ENCODE measurements at regions not wholly inside any gene's neighbourhood (a gene's known extent, or its start where the extent isn't known, plus 50 kb on each side); places are given as distances from the start of the nearest gene placed in this dataset.
A peak's percentile ranks its signal among the peaks of the same experiment; 100 is the strongest.

GRCh38 chr2:3097804-3098203 is 279.8 kb downstream of the EIPR1 start:
- peaks cover 0 to 2% (median 0%) of the 10 kb centered on the region in 4 donors for H3K27me3 ChIP-seq (ENCODE audit: control insufficient read depth in 4 of 4, insufficient read depth in 4 of 4, low read length in 3 of 4)
- DNase-seq (ENCODE audit: low spot score), result peak; percentile 33
- 90% methylated on average over 9 of the region's 9 CpGs for WGBS
- H3K36me3 ChIP-seq (ENCODE audit: control insufficient read depth in 4 of 4, insufficient read depth in 3 of 4, low read depth in 1 of 4, low read length in 3 of 4), result no peaks in the 10 kb centered on the region
- no peak overlapping the region for H3K9ac ChIP-seq (ENCODE audit: low read depth in 1 of 2, low read length in 2 of 2)
- H3K9me3 ChIP-seq (ENCODE audit: control insufficient read depth in 4 of 4, low read length in 3 of 4), result no peaks in the 10 kb centered on the region
- H3K4me1 ChIP-seq (ENCODE audit: control insufficient read depth in 4 of 4, insufficient read depth in 4 of 4, low read length in 3 of 4), result no peaks in the 10 kb centered on the region
- H3K27ac ChIP-seq (ENCODE audit: low read depth in 1 of 2, low read length in 2 of 2), result no peak overlapping the region
- TF ChIP-seq HNF4G (IDR thresholded peaks at IDR 0.05) (no peak), RXRA (IDR thresholded peaks at IDR 0.05) (no peak), SP1 (IDR thresholded peaks at IDR 0.05) (no peak), REST (IDR thresholded peaks at IDR 0.05) (no peak), ATF3 (IDR thresholded peaks at IDR 0.05) (no peak), RAD21 (IDR thresholded peaks at IDR 0.05) (no peak)
- H3K4me3 ChIP-seq (ENCODE audit: low read depth in 1 of 3, low read length in 3 of 3), result no peak overlapping the region

- no peaks in the 10 kb centered on the region for H3K9me3 ChIP-seq (ENCODE audit: control insufficient read depth in 4 of 4, low read length in 3 of 4)
- peaks cover 0 to 2% (median 0%) of the 10 kb centered on the region in 4 donors for H3K27me3 ChIP-seq (ENCODE audit: control insufficient read depth in 4 of 4, insufficient read depth in 4 of 4, low read length in 3 of 4)
- no peak for TF ChIP-seq ZBTB33 (IDR thresholded peaks at IDR 0.05)
- TF ChIP-seq HNF4G (IDR thresholded peaks at IDR 0.05), result no peak
- H3K36me3 ChIP-seq (ENCODE audit: control insufficient read depth in 4 of 4, insufficient read depth in 3 of 4, low read depth in 1 of 4, low read length in 3 of 4), result no peaks in the 10 kb centered on the region
- H3K9ac ChIP-seq (ENCODE audit: low read depth in 1 of 2, low read length in 2 of 2), result no peak overlapping the region
- no peak overlapping the region for H3K27ac ChIP-seq (ENCODE audit: low read depth in 1 of 2, low read length in 2 of 2)
- H3K4me3 ChIP-seq (ENCODE audit: low read depth in 1 of 3, low read length in 3 of 3), result no peak overlapping the region
- WGBS, result 75% methylated on average over 14 of the region's 14 CpGs
- no peaks in the 10 kb centered on the region for H3K4me1 ChIP-seq (ENCODE audit: control insufficient read depth in 4 of 4, insufficient read depth in 4 of 4, low read length in 3 of 4)
- peak; percentile 82 for DNase-seq (ENCODE audit: low spot score)
Measured at GRCh38 chr2:3094999-3095958, 282.3 kb downstream of the EIPR1 start.

- H3K36me3 ChIP-seq (ENCODE audit: control insufficient read depth in 4 of 4, insufficient read depth in 3 of 4, low read depth in 1 of 4, low read length in 3 of 4), result no peaks in the 10 kb centered on the region
- H3K4me3 ChIP-seq (ENCODE audit: low read depth in 1 of 3, low read length in 3 of 3), result no peak overlapping the region
- no peak for DNase-seq (ENCODE audit: low spot score)
- no peak overlapping the region for H3K27ac ChIP-seq (ENCODE audit: low read depth in 1 of 2, low read length in 2 of 2)
- H3K4me1 ChIP-seq (ENCODE audit: control insufficient read depth in 4 of 4, insufficient read depth in 4 of 4, low read length in 3 of 4), result no peaks in the 10 kb centered on the region
- H3K27me3 ChIP-seq (ENCODE audit: control insufficient read depth in 4 of 4, insufficient read depth in 4 of 4, low read length in 3 of 4), result peaks cover 0 to 2% (median 0%) of the 10 kb centered on the region in 4 donors
- no peaks in the 10 kb centered on the region for H3K9me3 ChIP-seq (ENCODE audit: control insufficient read depth in 4 of 4, low read length in 3 of 4)
- WGBS, result 67% methylated on average over 1 of the region's 1 CpG
- H3K9ac ChIP-seq (ENCODE audit: low read depth in 1 of 2, low read length in 2 of 2), result no peak overlapping the region
- TF ChIP-seq ZBTB33 (IDR thresholded peaks at IDR 0.05) (no peak), HNF4G (IDR thresholded peaks at IDR 0.05) (no peak), CTCF (IDR thresholded peaks at IDR 0.05; ENCODE audit: low read depth, low read length, missing input control) (no peak), MAX (IDR thresholded peaks at IDR 0.05) (no peak), SP1 (IDR thresholded peaks at IDR 0.05) (no peak), TAF1 (conservative IDR thresholded peaks at IDR 0.05) (no peak), FOXA2 (IDR thresholded peaks at IDR 0.05) (no peak), RXRA (IDR thresholded peaks at IDR 0.05) (no peak), FOXA1 (IDR thresholded peaks at IDR 0.05) (no peak)
Measured at GRCh38 chr2:3094318-3094717, 283.3 kb downstream of the EIPR1 start.

Data from liver (tissue), 8 donors.